Large intestine (tissue), 3 donors: ENCODE measurements at regions not wholly inside any gene's neighbourhood (a gene's known extent, or its start where the extent isn't known, plus 50 kb on each side); places are given as distances from the start of the nearest gene placed in this dataset.

ENCODE experiments used
- DNase-seq, 2 donors: peaks; one replicate each; pipeline versions ENCODE4 v3.0.0 to v3.0.0-alpha.2; 2013
- H3K27ac ChIP-seq: one replicate; pipeline ENCODE4 v1.5.1; 2013; ENCODE audit warnings: low read length
- H3K27me3 ChIP-seq: 2 replicates; pipeline ENCODE4 v1.6.1; 2013; ENCODE audit warnings: low read length; ENCODE audit not compliant: control insufficient read depth, insufficient read depth
- H3K36me3 ChIP-seq: 2 replicates; pipeline ENCODE4 v1.6.1; 2013; ENCODE audit warnings: low read length; ENCODE audit not compliant: control insufficient read depth, insufficient read depth
- H3K4me1 ChIP-seq: one replicate; pipeline ENCODE4 v1.6.1; 2013; ENCODE audit warnings: low read length; ENCODE audit not compliant: control insufficient read depth, insufficient read depth
- H3K4me3 ChIP-seq: one replicate; pipeline ENCODE4 v1.5.1; 2013; ENCODE audit warnings: low read length
- H3K9me3 ChIP-seq: one replicate; pipeline ENCODE4 v1.6.1; 2013; ENCODE audit warnings: mild to moderate bottlenecking, low read depth, low read length, moderate library complexity; ENCODE audit not compliant: control insufficient read depth
- WGBS: methylation state at CpG from one replicate; pipeline ENCODE4 v1.1.5; 2013; ENCODE audit warnings: low lambda C conversion rate; ENCODE audit not compliant: insufficient coverage; 5-methylcytosine and 5-hydroxymethylcytosine counted together

- no peaks in the 10 kb centered on the region for H3K9me3 ChIP-seq
- H3K4me3 ChIP-seq = no peak overlapping the region
- no peaks in the 10 kb centered on the region for H3K4me1 ChIP-seq
- no peak overlapping the region for H3K27ac ChIP-seq
- no peak for DNase-seq
- no peaks in the 10 kb centered on the region for H3K36me3 ChIP-seq
- WGBS = 100% methylated on average over 1 of the region's 2 CpGs
- no peaks in the 10 kb centered on the region for H3K27me3 ChIP-seq
Observed at GRCh38 chr15:39442898-39443297, 138.0 kb upstream of the THBS1 start.

DNA sequence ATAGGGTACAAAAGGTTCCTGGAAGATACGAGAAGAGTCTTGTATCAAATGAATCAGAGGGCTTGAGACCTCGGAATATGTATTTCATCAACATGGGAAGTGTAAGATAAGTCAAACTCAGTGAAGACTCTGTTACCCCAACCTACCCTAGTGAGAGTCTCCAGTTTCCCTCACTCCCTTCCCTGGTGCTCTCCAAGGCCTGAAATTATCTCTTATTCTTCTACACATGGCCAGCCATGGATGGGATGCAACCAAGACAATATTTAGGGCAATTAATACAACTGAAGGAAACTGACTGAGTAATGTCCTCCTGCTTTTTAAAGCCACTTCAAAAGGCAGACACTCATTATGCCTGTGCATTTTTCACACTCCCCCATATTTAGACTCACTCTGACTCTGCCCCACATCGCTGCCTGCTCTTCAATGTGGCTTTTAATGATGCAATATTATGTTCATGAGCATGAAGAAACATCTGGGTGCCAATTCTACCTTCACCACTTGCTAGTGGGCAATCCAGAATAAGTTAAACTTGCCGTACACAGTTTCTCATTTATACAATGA, 137.1 kb upstream of the THBS1 start:
- DNase-seq = no peak
- Histone ChIP-seq H3K4me3 (no peak overlapping the region), H3K36me3 (no peaks in the 10 kb centered on the region), H3K27ac (no peak overlapping the region), H3K4me1 (no peaks in the 10 kb centered on the region), H3K9me3 (no peaks in the 10 kb centered on the region), H3K27me3 (no peaks in the 10 kb centered on the region)
- WGBS = 100% methylated on average over 2 of the region's 4 CpGs

DNA sequence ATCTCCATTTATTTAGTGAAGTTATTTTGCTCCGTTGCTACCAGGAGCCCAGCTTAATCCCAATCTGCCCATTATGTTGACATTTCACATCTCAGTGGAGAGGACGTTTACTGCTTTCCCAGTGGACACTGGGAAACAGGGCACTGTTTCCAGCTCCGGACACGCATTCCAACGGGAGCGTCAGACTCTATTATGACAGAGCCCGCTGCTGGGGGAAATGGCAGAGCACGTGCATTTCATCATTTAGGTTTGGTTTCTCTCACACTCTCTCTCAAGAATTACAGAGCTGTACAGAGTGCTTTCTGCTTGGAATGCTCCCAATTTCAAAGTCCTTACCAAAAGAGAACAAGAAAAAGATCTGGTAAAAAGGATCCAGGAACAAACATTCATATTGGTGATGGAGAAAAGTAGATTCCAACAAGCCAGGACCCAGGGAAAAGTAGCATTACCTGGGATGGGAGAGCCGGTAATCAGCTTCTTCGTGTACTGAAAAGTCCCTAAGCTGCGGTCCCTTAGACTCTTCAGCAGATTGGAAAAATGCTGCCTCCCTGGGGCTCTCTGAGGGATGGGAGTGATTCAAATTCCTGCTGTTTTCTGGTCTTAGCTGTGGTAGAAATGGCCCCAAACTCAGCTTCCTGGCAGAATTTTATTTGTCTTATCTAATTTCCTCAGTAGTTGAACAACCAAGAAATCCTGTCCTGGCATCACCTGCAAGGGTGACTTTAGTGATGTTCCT, 136.0 kb upstream of the THBS1 start:
- Histone ChIP-seq H3K27ac (no peak overlapping the region), H3K4me1 (no peaks in the 10 kb centered on the region), H3K36me3 (no peaks in the 10 kb centered on the region), H3K9me3 (no peaks in the 10 kb centered on the region), H3K27me3 (no peaks in the 10 kb centered on the region), H3K4me3 (no peak overlapping the region)
- no peak for DNase-seq
- whole genome bisulfite sequencing = 80% methylated on average over 1 of the region's 11 CpGs

GRCh38 chr15:39445931-39446330, 134.9 kb upstream of the THBS1 start:
- 100% methylated on average over 1 of the region's 2 CpGs for WGBS
- no peak for DNase-seq
- Histone ChIP-seq H3K4me3 (no peak overlapping the region), H3K27me3 (no peaks in the 10 kb centered on the region), H3K9me3 (no peaks in the 10 kb centered on the region), H3K4me1 (no peaks in the 10 kb centered on the region), H3K27ac (no peak overlapping the region), H3K36me3 (no peaks in the 10 kb centered on the region)

DNA sequence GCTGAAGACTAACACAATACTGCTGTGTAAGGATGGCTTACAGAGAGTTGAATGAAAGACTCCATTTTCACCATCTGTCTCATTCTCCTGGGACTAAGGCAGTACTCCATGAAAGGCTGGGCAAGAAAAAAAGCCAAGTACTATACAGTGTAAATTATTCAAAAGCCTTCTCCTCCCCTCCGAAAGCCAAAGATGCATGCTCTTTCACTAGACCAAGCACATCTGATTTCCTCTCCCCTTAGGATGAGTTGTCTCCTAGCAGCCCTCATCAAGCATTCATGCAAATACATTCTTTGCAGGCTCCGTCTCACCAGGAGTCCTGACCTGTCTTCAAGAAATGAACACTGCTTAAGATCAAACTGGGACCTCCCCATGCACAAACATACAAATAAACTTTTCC, 133.5 kb upstream of the THBS1 start:
- no peak overlapping the region for H3K4me3 ChIP-seq
- H3K9me3 ChIP-seq = no peaks in the 10 kb centered on the region
- H3K4me1 ChIP-seq = no peaks in the 10 kb centered on the region
- H3K27ac ChIP-seq = no peak overlapping the region
- 100% methylated on average over 1 of the region's 2 CpGs for WGBS
- H3K36me3 ChIP-seq = no peaks in the 10 kb centered on the region
- no peak for DNase-seq
- no peaks in the 10 kb centered on the region for H3K27me3 ChIP-seq

DNA sequence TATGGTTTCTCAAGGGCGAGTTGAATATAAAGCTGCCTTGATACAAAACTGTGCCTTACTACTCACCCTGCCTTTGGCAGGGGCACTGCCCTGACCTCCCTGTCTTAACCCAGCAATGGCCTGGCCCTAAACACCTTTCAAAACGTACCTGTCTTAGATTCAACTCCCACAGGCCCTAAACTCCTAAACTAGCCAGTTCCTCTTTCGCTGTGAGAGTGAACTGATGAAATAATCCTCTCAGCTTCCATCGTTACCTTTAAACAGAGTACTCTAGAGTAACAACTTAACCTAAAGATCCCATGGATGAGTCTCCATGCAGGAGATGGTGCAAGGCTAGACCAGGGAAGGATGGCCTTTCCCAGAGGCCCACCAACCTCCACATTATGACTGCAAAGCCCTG, 133.0 kb upstream of the THBS1 start:
- H3K4me3 ChIP-seq = no peak overlapping the region
- no CpG with 5 or more reads among the region's 4 CpGs for WGBS
- no peaks in the 10 kb centered on the region for H3K9me3 ChIP-seq
- H3K27ac ChIP-seq = no peak overlapping the region
- no peaks in the 10 kb centered on the region for H3K4me1 ChIP-seq
- H3K36me3 ChIP-seq = no peaks in the 10 kb centered on the region
- no peak for DNase-seq
- no peaks in the 10 kb centered on the region for H3K27me3 ChIP-seq

DNA sequence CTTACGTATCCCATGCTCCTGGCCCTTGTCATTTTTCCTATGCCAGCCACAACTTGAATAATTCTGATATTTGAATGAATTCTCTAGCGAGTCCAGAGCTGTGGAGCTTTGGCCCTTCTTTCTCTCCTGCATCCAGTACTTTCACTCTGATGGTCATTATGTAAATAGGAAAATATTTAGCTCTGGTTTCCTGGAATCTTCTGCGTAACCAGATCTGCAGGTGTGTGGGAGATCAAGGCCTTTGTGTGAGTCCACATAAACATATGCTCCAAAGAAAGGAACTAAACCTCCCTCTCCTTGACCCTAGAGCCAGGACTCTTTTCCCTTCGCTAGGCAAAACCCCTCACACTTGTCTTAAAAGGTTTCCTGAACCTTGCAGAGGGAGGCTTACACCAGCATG, 132.5 kb upstream of the THBS1 start:
- DNase-seq = no peak
- H3K27me3 ChIP-seq = no peaks in the 10 kb centered on the region
- H3K27ac ChIP-seq = no peak overlapping the region
- no peak overlapping the region for H3K4me3 ChIP-seq
- no peaks in the 10 kb centered on the region for H3K9me3 ChIP-seq
- WGBS = no CpG with 5 or more reads among the region's 4 CpGs
- no peaks in the 10 kb centered on the region for H3K36me3 ChIP-seq
- H3K4me1 ChIP-seq = no peaks in the 10 kb centered on the region

DNA sequence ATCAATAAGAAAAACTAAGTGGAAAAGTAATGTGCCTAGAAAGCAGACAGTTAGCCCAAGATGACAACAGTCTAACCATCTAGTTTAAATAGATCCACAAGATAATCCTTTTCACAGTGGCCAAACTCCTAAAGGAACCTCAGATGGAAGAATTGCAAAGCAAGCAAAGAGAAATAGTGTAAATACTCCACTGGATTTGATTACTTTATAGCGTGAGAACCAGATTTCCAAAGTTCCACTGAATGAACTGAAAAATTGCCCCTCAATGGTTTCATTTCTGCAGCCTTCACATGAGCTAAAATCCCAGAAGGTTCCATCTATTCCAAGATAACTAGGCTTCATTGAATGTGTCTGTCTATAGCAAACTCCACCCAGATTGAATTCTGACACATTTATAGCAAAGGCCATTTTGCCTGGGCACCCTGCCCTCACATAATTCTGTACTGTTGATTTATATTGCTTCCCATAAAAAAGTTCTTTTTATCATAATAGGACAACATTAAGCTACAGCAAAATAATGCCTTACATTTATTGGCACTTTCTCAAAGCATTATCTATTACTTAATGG, 129.7 kb upstream of the THBS1 start:
- Histone ChIP-seq H3K4me1 (peaks cover 2% of the 10 kb centered on the region), H3K4me3 (no peak overlapping the region), H3K9me3 (no peaks in the 10 kb centered on the region), H3K27me3 (no peaks in the 10 kb centered on the region), H3K27ac (no peak overlapping the region), H3K36me3 (no peaks in the 10 kb centered on the region)
- WGBS = no CpG with 5 or more reads among the region's 1 CpG
- DNase-seq = no peak

GRCh38 chr15:39451871-39452270, 129.0 kb upstream of the THBS1 start:
- Histone ChIP-seq H3K4me3 (no peak overlapping the region), H3K9me3 (no peaks in the 10 kb centered on the region), H3K36me3 (no peaks in the 10 kb centered on the region), H3K27me3 (no peaks in the 10 kb centered on the region), H3K4me1 (peaks cover 2% of the 10 kb centered on the region), H3K27ac (no peak overlapping the region)
- DNase-seq = no peak
- 67% methylated on average over 3 of the region's 7 CpGs for WGBS

DNA sequence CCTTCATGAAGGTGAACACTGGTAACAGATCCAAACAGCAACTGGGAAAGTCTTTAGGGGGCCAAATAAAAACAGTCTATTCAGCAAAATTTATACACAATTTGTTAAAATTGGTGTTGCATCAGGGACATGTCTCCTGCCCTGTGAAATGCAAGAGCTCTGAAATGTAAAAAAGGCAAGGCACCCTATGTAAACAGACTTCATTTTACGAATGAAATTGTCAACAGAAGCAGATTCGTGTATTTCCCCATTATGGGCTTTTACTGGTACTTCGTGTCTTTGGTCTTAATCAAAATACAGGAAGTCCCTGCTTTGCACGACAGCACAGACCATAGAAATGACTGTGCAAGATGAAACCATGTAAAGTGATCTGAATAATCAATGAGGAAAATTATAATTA, 127.3 kb upstream of the THBS1 start:
- Histone ChIP-seq H3K4me1 (peaks cover 2% of the 10 kb centered on the region), H3K36me3 (no peaks in the 10 kb centered on the region), H3K27ac (no peak overlapping the region), H3K27me3 (no peaks in the 10 kb centered on the region), H3K9me3 (no peaks in the 10 kb centered on the region), H3K4me3 (no peak overlapping the region)
- 59% methylated on average over 4 of the region's 4 CpGs for WGBS
- no peak for DNase-seq
